Activated CD8-positive, alpha-beta memory T cell treated with anti-CD3 and anti-CD28 coated beads, Interleukin-2, amount 10 ng/mL, durations not matched to agents 7 days and 5 days (primary cell): ENCODE measurements at regions not wholly inside any gene's neighbourhood (a gene's known extent, or its start where the extent isn't known, plus 50 kb on each side); places are given as distances from the start of the nearest gene placed in this dataset.
"Not testable (repeated sequence)": the region's sequence is repeated elsewhere in the genome, so short reads cannot be mapped to it uniquely, and the experiment has no call there.

ENCODE experiments used
- ATAC-seq: fragments of 150-1000 bp; cut with Tn5 transposase; one replicate; pipeline ENCODE4 v1.10.0; 2021; ENCODE audit warnings: moderate library complexity
- CTCF ChIA-PET: fragments of 350-600 bp; sonication (Branson Sonifier 250); formaldehyde crosslinking; loops from one replicate; lab custom pipeline; 2021; ENCODE audit warnings: antibody characterized with exemption; lab: Charles Lee
- DNase-seq: peaks from one replicate; pipeline ENCODE4 v3.0.0-alpha.2; 2020
- H3K27ac Mint-ChIP-seq: one replicate; pipeline ENCODE4 v1.8.0; 2021; ENCODE audit warnings: mild to moderate bottlenecking, mixed read lengths
- H3K27me3 Mint-ChIP-seq: one replicate; pipeline ENCODE4 v1.8.0; 2021; ENCODE audit warnings: mixed read lengths
- H3K36me3 Mint-ChIP-seq: one replicate; pipeline ENCODE4 v1.8.0; 2021; ENCODE audit warnings: mild to moderate bottlenecking, mixed read lengths
- H3K4me1 Mint-ChIP-seq: one replicate; pipeline ENCODE4 v1.8.0; 2021; ENCODE audit warnings: mixed read lengths
- H3K4me3 Mint-ChIP-seq: one replicate; pipeline ENCODE4 v1.8.0; 2021; ENCODE audit warnings: mild to moderate bottlenecking, moderate library complexity, mixed read lengths
- H3K9me3 Mint-ChIP-seq: one replicate; pipeline ENCODE4 v1.8.0; 2022; ENCODE audit warnings: low read depth, mixed read lengths

DNA sequence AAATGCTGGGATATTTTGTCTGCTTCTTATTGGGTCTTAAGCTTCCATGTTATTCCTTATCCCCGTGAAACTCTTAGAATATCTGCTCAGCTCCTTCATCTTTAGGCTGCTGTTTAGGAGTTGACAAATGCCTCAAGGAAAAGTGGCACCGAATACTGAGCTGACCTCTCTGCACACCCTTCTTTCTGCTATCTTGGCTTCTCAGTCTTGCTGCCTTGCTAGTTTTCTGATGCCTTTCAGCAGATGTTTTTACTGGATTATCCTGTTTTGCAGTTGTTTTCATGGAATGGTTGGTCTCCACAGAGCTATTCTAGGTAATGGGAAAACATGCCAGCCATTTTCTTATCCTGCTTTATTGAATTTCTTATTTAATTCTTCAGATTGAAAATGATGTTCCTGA, 86.3 kb downstream of the GYPE start:
- H3K4me1 Mint-ChIP-seq, result no peaks in the 10 kb centered on the region
- DNase-seq (no peak), ATAC-seq (no peak)
- no peaks in the 10 kb centered on the region for H3K9me3 Mint-ChIP-seq
- no peak overlapping the region for H3K4me3 Mint-ChIP-seq
- no peak overlapping the region for H3K27ac Mint-ChIP-seq
- H3K36me3 Mint-ChIP-seq, result no peaks in the 10 kb centered on the region
- H3K27me3 Mint-ChIP-seq, result no peaks in the 10 kb centered on the region
- CTCF ChIA-PET, result no interaction called here

DNA sequence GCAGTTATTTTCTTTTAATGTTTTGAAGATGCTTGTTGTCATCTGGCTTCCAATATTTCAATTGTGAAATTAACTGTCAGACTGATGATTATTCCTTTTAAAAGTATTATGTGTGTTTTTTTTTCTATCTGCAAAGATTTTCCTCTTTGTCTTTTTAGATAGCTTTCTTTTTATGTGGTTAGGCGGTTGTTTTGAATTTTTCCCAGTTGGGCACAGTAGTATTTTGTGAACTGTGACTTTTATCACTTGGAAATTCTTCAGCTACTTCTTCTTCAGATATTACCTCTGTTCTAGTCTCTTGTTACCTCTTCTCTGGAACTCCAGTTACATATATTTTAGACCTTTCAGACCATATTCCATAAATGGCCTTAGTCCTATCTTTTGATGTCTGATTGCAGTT, 87.5 kb downstream of the GYPE start:
- H3K27ac Mint-ChIP-seq, H3K36me3 Mint-ChIP-seq, H3K4me3 Mint-ChIP-seq, CTCF ChIA-PET, ATAC-seq, DNase-seq, H3K27me3 Mint-ChIP-seq, H3K4me1 Mint-ChIP-seq, H3K9me3 Mint-ChIP-seq: not testable (repeated sequence)

DNA sequence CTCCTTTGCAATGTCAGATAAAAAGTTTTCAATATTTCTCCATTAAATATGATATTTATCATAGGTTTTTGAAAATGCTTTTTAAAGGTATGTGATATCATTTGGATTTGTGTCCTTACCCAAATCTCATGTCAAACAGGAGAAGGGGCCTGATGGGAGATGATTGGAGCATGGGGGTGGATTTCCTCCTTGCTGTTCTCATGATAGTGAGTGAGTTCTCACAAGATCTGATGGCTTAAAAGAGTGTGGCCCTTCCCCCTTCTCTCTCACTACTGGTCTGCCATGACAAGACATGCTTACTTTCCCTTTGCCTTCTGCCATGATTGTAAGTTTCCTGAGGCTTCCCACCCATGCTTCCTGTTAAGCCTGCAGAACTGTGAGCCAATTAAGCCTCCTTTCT, 90.0 kb downstream of the GYPE start:
- ATAC-seq, CTCF ChIA-PET, H3K27me3 Mint-ChIP-seq, H3K36me3 Mint-ChIP-seq, H3K4me1 Mint-ChIP-seq, DNase-seq, H3K9me3 Mint-ChIP-seq, H3K27ac Mint-ChIP-seq, H3K4me3 Mint-ChIP-seq: not testable (repeated sequence)

DNA sequence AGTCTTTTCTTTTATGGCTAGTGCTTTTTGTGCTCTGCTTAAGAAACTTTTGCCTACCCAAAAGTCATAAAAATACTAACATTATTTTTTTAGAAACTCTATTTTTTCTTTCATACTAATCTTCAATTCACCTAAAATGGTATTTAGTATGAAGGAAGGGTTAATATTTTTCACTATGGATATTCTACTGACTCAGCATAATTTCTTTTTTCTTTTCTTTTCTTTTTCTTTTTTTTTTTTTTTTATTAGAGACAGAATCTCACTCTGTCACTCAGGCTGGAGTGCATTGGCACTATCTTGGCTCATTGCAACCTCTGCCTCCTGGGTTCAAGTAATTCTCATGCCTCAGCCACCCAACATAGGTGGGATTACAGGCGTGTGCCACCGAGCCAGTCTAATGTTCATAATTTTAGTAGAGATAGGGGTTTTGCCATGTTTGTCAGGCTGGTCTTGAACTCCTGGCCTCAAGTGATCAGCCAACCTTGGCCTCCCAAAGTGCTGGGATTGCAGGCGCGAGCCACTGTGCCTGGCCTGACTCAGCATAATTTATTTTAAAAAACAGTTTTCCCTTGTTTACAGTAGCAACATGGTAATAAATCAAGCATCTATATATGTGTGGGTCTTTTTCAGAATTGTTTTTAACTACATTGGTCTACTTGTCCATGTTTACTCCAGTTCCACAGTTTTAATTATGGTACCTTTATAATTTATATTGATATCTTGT, 91.8 kb downstream of the GYPE start:
- CTCF ChIA-PET, ATAC-seq, H3K9me3 Mint-ChIP-seq, H3K4me1 Mint-ChIP-seq, DNase-seq, H3K27ac Mint-ChIP-seq, H3K4me3 Mint-ChIP-seq, H3K27me3 Mint-ChIP-seq, H3K36me3 Mint-ChIP-seq: not testable (repeated sequence)

DNA sequence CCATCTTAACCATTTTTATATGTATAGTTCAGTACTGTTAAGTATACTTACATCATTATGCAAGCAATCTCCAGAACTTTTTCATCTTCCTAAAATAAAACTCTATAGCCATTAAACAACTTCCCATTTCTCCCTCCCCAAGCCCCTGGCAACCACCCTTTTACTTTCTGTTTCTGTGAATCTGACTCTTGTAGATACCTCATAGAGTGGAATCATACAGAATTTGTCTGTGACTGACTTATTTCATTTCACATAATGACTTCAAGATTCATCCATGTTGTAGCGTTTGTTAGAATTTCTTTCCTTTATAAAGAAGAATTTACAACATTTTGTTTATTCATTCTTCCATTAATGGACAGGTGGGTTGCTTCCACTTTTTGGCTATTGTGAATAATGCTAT, 91.2 kb upstream of the FREM3 start:
- DNase-seq, H3K4me1 Mint-ChIP-seq, H3K27me3 Mint-ChIP-seq, ATAC-seq, H3K27ac Mint-ChIP-seq, H3K36me3 Mint-ChIP-seq, H3K9me3 Mint-ChIP-seq, H3K4me3 Mint-ChIP-seq, CTCF ChIA-PET: not testable (repeated sequence)

DNA sequence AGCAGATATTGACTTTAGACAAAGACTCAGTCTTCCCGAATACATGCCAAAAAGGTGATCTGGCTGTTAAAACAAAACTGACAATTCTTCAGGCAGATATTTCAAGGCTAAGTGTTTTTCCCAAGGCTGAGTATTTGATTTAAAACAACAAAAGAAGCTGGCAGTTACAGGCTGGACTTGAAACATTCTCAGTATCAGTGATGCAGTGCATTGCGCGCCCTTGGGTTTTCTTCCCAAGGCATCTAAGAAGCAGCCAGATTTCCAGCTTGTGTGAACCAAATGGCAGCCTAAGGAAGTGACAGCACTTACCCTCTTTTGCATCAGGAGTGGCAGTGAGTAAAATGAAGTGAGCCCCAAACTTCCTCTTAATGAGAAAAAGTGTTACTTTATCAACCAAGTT, 90.0 kb upstream of the FREM3 start:
- H3K36me3 Mint-ChIP-seq, H3K4me1 Mint-ChIP-seq, DNase-seq, H3K4me3 Mint-ChIP-seq, CTCF ChIA-PET, H3K27ac Mint-ChIP-seq, ATAC-seq, H3K9me3 Mint-ChIP-seq, H3K27me3 Mint-ChIP-seq: not testable (repeated sequence)

DNA sequence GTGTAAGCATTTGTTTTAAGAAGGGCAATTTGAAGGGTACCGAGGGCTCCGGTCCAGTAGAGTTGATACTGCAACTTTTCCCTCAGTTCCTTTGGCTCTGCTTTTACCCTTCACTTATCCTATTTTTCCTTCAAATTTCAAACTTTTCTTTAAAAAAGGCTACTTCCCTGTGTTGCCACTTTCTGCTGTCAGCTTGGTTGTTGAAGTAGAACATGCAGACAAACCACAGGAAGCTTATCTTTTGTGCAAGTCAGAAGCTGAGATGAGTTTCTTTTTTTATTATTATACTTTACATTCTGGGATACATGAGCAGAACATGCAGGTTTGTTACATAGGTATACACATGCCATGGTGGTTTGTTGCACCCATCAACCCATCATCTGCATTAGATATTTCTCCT, 89.1 kb upstream of the FREM3 start:
- ATAC-seq, H3K4me3 Mint-ChIP-seq, DNase-seq, H3K27me3 Mint-ChIP-seq, H3K4me1 Mint-ChIP-seq, H3K36me3 Mint-ChIP-seq, H3K27ac Mint-ChIP-seq, H3K9me3 Mint-ChIP-seq: not testable (repeated sequence)
- CTCF ChIA-PET, result interaction anchor here (0.6 kb wide), 1 partner anchor 781 kb away, joined by 4 read pairs; no protein-coding TSS in a partner anchor

DNA sequence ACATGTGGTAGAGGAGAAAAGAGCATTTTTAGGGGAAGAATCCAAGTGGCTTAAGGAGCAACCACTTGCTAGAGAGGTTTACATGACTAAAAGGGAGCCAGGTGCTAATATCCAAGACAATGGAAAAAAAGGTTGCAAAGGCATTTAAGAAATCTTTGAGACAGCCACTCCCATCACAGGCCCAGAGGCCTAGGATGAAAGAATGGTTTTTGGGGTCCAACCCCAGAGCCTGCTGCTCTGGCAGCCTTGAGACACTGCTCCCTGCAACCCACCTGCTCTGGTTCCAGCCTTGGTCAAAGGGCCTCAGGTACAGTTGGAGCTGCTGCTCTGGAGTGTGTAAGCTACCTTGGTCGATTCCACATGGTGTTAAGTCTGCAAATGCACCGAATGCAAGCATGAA, 84.1 kb upstream of the FREM3 start:
- Mint-ChIP-seq H3K4me3 (no peak overlapping the region), H3K9me3 (no peaks in the 10 kb centered on the region), H3K27me3 (no peaks in the 10 kb centered on the region), H3K4me1 (no peaks in the 10 kb centered on the region), H3K36me3 (no peaks in the 10 kb centered on the region), H3K27ac (no peak overlapping the region)
- ATAC-seq (no peak), DNase-seq (no peak)
- CTCF ChIA-PET, result no interaction called here

DNA sequence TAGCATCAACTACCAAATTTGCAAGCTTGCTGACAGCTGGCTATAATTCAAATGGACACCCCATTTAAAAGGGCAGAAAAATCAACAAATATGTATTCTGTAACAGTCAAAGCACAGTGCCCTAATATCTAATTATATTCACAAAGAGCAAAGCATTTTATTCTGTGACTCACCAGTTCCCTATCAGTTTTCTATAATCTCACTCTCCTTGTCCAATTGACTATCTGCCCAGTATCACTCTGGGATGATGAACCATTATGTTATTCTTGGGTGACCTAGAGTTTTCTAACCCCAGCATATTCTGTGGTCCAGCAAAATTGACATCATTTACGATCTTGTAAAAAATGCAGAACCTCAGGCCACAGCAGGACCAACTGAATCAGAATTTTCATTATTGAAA, 82.0 kb upstream of the FREM3 start:
- DNase-seq (no peak), ATAC-seq (no peak)
- Mint-ChIP-seq H3K9me3 (no peaks in the 10 kb centered on the region), H3K27ac (no peak overlapping the region), H3K4me1 (no peaks in the 10 kb centered on the region), H3K27me3 (no peaks in the 10 kb centered on the region), H3K4me3 (no peak overlapping the region), H3K36me3 (no peaks in the 10 kb centered on the region)
- CTCF ChIA-PET, result no interaction called here

DNA sequence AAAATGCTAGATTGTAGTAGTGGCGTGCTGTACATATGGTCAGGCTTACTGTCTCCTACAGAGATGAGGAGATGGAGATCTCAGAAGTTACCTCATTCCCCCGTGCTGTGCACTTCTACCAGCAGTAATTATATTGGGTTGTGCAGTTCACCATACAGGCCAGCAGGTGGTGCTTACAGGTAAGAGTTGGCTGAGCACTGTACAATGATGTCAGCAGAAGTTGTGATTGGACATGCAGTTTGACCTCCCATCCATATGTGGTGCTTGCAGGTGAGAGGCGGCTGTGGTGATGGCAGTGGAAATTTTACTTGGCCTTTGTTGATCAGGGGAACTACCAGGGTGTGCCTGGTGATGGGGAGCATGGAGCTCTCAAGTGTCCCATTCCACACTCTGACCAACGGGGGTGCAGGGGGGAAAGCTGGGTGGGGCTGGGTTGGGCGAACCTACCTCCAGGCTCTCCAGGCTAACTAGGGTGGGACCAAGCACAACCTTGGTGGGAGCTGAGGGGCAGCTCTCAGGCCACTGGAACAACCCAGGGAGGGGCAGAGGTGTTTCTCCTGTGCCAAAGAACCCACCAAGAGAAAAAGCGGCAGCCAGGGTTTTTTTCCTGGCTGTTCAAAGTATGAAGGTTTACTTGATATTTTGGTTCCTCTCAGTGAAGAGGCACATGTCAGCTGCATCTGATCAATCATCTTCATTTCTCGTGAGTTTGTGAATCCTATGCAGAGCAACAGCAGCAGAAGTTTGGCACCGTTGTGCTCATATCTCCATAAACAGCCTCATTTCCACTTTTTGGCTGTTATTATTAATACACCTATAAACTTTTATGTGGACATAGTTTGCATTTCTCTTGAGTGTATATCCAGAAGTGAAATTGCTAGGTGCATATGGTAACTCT, 73.8 kb upstream of the FREM3 start:
- DNase-seq (peak; percentile 71), ATAC-seq (peak; percentile 96)
- CTCF ChIA-PET, result interaction anchor here (0.6 to 1.3 kb wide), 2 partner anchors 134 to 246 kb away, joined by 3 to 5 read pairs; no protein-coding TSS in a partner anchor
- no peak overlapping the region for H3K4me3 Mint-ChIP-seq
- no peaks in the 10 kb centered on the region for H3K36me3 Mint-ChIP-seq
- H3K27me3 Mint-ChIP-seq, result peaks cover 13% of the 10 kb centered on the region
- H3K27ac Mint-ChIP-seq, result no peak overlapping the region
- H3K9me3 Mint-ChIP-seq, result no peaks in the 10 kb centered on the region
- peaks cover 3% of the 10 kb centered on the region for H3K4me1 Mint-ChIP-seq

DNA sequence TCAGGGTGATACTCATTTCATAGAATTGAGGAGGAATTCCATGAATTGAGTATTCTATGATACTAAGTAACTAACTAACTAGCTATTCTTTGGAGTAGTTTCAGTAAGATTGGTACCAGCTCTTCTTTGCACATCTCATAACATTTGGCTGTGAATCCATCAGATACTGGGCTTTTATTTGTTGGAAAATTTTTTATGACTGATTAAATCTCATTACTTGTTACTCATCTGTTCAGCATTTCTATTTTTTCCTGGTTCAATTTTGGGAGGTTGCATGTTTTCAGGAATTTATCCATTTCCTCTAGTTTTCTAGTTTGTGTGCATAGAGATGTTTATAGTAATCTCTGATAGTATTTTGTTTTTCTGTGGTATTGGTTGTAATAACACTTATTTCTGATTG, 70.8 kb upstream of the FREM3 start:
- no peak for DNase-seq
- Mint-ChIP-seq H3K27me3 (peaks cover 13% of the 10 kb centered on the region), H3K27ac (no peak overlapping the region), H3K9me3 (no peaks in the 10 kb centered on the region), H3K4me3 (no peak overlapping the region), H3K36me3 (no peaks in the 10 kb centered on the region), H3K4me1 (peaks cover 3% of the 10 kb centered on the region)
- CTCF ChIA-PET, result no interaction called here
- ATAC-seq, result no peak

DNA sequence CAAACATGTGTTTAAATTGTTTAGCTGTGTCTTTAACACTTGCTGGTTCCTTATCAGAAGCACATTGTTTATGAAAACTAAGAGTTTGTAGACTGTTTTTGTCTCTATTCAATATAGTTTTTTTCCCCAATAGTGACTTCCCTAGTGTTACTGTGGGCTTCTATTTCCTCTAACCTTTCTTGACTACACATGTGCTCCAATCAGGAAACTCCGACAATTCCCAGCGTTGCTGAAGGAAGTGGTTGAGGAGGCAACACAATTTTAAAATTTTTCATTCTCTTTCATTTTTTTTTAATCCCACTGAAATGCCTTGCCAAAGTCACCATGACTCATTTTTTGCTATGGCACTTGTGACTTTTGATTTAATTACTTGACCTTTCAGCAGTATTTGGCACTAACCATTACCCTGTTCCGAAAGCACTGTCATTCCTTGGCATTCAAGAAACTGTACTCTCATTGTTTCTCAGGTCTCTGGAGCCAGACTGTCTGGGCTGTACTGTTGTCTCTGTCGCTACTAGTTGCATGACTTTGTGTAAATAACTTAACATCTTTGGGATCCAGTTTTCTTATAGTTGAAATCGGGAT, 67.6 kb upstream of the FREM3 start:
- CTCF ChIA-PET, result no interaction called here
- no peak for ATAC-seq
- no peak overlapping the region for H3K4me3 Mint-ChIP-seq
- H3K36me3 Mint-ChIP-seq, result no peaks in the 10 kb centered on the region
- H3K4me1 Mint-ChIP-seq, result no peaks in the 10 kb centered on the region
- H3K27me3 Mint-ChIP-seq, result peaks cover 8% of the 10 kb centered on the region
- no peak overlapping the region for H3K27ac Mint-ChIP-seq
- no peaks in the 10 kb centered on the region for H3K9me3 Mint-ChIP-seq
- no peak for DNase-seq

DNA sequence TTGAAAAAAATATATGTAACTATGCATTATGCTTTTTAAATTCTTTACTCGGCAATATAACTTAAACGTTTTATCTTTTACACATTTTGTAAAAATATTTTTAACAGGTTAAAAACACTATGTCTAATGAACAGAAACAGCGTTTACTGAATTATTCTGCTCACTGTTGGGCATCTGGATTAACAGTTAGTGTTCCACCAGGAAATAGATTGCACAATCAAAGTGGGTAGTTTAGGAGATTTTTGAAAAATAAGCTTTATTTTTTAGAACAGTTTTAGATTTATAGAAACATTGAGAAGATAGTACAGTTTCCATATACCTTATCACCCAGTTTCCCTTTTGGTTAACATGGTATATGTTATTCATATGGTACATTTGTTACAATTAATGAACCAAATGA, 63.1 kb upstream of the FREM3 start:
- H3K4me1 Mint-ChIP-seq, result no peaks in the 10 kb centered on the region
- CTCF ChIA-PET, result no interaction called here
- H3K36me3 Mint-ChIP-seq, result no peaks in the 10 kb centered on the region

DNA sequence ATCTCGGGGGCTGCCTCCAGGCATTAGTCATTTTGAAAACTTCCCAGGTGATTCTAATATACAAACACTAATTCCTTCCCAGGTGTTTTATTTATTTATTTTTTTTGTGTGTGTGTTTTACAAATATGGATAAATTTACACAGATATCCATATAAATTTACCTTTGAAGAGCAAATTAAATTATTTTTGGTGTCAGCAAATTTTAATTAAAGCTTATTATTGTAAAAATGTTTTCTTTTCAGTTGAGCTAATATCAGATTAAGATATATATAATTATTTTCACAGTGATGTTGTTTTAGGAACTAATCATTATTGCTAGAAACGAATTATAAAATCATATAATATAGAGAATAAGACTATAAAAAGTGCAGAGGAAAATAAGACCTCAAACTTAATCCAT, 62.0 kb upstream of the FREM3 start:
- DNase-seq (no peak), ATAC-seq (no peak)
- no peaks in the 10 kb centered on the region for H3K27me3 Mint-ChIP-seq
- CTCF ChIA-PET, result no interaction called here
- H3K4me1 Mint-ChIP-seq, result no peaks in the 10 kb centered on the region
- no peak overlapping the region for H3K4me3 Mint-ChIP-seq
- no peak overlapping the region for H3K27ac Mint-ChIP-seq
- H3K9me3 Mint-ChIP-seq, result no peaks in the 10 kb centered on the region
- H3K36me3 Mint-ChIP-seq, result no peaks in the 10 kb centered on the region

More for the DNA sequence above, 63.1 kb upstream of the FREM3 start:
- Mint-ChIP-seq H3K4me3 (no peak overlapping the region), H3K9me3 (no peaks in the 10 kb centered on the region), H3K27me3 (no peaks in the 10 kb centered on the region), H3K27ac (no peak overlapping the region)
- ATAC-seq (no peak), DNase-seq (no peak)
